ENCODE measurements at regions not wholly inside any gene's neighbourhood (a gene's known extent, or its start where the extent isn't known, plus 50 kb on each side); places are given as distances from the start of the nearest gene placed in this dataset.

GRCh38 chr3:102230057-102230456 is 204.8 kb upstream of the ZPLD1 start:
- no peak overlapping the region for H3K27ac ChIP-seq (ENCODE audit: low read depth, low read length)
- TF ChIP-seq, protein P1, sequence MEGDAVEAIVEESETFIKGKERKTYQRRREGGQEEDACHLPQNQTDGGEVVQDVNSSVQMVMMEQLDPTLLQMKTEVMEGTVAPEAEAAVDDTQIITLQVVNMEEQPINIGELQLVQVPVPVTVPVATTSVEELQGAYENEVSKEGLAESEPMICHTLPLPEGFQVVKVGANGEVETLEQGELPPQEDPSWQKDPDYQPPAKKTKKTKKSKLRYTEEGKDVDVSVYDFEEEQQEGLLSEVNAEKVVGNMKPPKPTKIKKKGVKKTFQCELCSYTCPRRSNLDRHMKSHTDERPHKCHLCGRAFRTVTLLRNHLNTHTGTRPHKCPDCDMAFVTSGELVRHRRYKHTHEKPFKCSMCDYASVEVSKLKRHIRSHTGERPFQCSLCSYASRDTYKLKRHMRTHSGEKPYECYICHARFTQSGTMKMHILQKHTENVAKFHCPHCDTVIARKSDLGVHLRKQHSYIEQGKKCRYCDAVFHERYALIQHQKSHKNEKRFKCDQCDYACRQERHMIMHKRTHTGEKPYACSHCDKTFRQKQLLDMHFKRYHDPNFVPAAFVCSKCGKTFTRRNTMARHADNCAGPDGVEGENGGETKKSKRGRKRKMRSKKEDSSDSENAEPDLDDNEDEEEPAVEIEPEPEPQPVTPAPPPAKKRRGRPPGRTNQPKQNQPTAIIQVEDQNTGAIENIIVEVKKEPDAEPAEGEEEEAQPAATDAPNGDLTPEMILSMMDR (IDR thresholded peaks at IDR 0.05; ENCODE audit: low read depth, low read length): no peak
- no peaks in the 10 kb centered on the region for H3K27me3 ChIP-seq (ENCODE audit: control insufficient read depth, insufficient read depth, low read length)
- ChIA-PET CTCF (interaction anchor here (0.6 to 15.4 kb wide), 17 partner anchors 10 to 508 kb away, joined by 3 to 821 read pairs (median 6); no protein-coding TSS in a partner anchor), POLR2A (no interaction called here)
- H3K4me3 ChIP-seq (ENCODE audit: low read depth, low read length): no peak overlapping the region
- no peaks in the 10 kb centered on the region for H3K9me3 ChIP-seq (ENCODE audit: control insufficient read depth, insufficient read depth, low read length)
- no peak for DNase-seq (ENCODE audit: low read depth, low spot score)

- POLR2A ChIA-PET: no interaction called here
- no peaks in the 10 kb centered on the region for H3K9me3 ChIP-seq (ENCODE audit: control insufficient read depth, insufficient read depth, low read length)
- no peak overlapping the region for H3K27ac ChIP-seq (ENCODE audit: low read depth, low read length)
- TF ChIP-seq, protein P1 (IDR thresholded peaks at IDR 0.05; ENCODE audit: low read depth, low read length): no peak
- CTCF ChIA-PET: interaction anchor here (0.6 to 5.8 kb wide), 4 partner anchors 8 to 304 kb away, joined by 3 to 186 read pairs (median 34); no protein-coding TSS in a partner anchor
- peaks cover 3% of the 10 kb centered on the region for H3K27me3 ChIP-seq (ENCODE audit: control insufficient read depth, insufficient read depth, low read length)
- no peak overlapping the region for H3K4me3 ChIP-seq (ENCODE audit: low read depth, low read length)
- no peak for DNase-seq (ENCODE audit: low read depth, low spot score)
Measured at GRCh38 chr3:102233881-102234280, 200.9 kb upstream of the ZPLD1 start.

GRCh38 chr3:102235679-102236078 is 199.1 kb upstream of the ZPLD1 start:
- no peak for DNase-seq (ENCODE audit: low read depth, low spot score)
- no peaks in the 10 kb centered on the region for H3K9me3 ChIP-seq (ENCODE audit: control insufficient read depth, insufficient read depth, low read length)
- H3K27me3 ChIP-seq (ENCODE audit: control insufficient read depth, insufficient read depth, low read length): peaks cover 3% of the 10 kb centered on the region
- ChIA-PET CTCF (interaction anchor here (0.6 to 5.8 kb wide), 20 partner anchors 8 to 474 kb away, joined by 3 to 186 read pairs (median 3); no protein-coding TSS in a partner anchor), POLR2A (no interaction called here)
- no peak overlapping the region for H3K4me3 ChIP-seq (ENCODE audit: low read depth, low read length)
- TF ChIP-seq, protein P1 (IDR thresholded peaks at IDR 0.05; ENCODE audit: low read depth, low read length): peak; percentile 69
- no peak overlapping the region for H3K27ac ChIP-seq (ENCODE audit: low read depth, low read length)

DNA sequence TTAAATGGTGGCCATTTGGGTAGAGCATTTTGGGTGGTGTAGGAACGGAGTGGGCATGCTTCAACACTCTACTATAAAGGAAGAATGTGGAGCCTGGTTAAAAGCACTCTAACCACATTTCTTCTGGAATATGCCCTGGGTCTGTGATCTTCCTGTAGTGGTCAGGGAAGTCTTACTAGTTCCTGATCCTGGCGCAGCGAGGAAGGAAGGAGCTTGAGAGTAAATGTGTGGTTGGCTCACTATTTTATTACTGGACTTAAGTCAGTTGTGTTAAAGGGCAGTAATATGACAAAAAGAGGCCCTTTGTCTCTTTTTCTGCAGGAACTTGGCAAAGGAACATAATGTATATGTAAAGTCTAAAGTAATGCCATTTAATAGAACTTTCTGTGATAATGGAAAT is 197.6 kb upstream of the ZPLD1 start:
- CTCF ChIA-PET: interaction anchor here (0.6 to 5.8 kb wide), 7 partner anchors 8 to 436 kb away, joined by 3 to 186 read pairs (median 5); no protein-coding TSS in a partner anchor
- H3K4me3 ChIP-seq (ENCODE audit: low read depth, low read length): no peak overlapping the region
- POLR2A ChIA-PET: no interaction called here
- TF ChIP-seq, protein P1 (IDR thresholded peaks at IDR 0.05; ENCODE audit: low read depth, low read length): no peak
- DNase-seq (ENCODE audit: low read depth, low spot score): no peak
- no peak overlapping the region for H3K27ac ChIP-seq (ENCODE audit: low read depth, low read length)
- H3K9me3 ChIP-seq (ENCODE audit: control insufficient read depth, insufficient read depth, low read length): no peaks in the 10 kb centered on the region
- H3K27me3 ChIP-seq (ENCODE audit: control insufficient read depth, insufficient read depth, low read length): peaks cover 3% of the 10 kb centered on the region

DNA sequence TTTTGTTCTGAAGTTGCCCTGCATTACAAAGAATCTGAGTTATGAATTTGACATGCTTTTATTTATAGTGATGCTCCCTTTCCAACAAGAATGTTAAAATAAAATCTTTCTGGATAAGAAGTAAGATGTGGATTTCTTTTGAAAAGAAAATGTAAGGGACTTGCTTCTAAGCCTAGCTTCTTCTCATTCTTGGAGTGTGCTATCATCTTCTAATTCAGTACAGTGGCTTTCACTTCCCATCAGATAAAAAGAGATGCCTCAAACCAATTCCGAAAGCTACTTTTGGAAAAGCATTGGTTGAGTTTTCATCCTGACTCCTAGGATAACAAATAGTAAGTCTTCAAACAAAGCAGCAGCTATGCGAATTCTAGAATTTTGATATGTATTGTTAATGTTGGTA is 197.0 kb upstream of the ZPLD1 start:
- ChIA-PET CTCF (interaction anchor here (0.8 to 5.8 kb wide), 7 partner anchors 9 to 435 kb away, joined by 3 to 186 read pairs (median 4); no protein-coding TSS in a partner anchor), POLR2A (no interaction called here)
- DNase-seq (ENCODE audit: low read depth, low spot score): no peak
- TF ChIP-seq, protein P1 (IDR thresholded peaks at IDR 0.05; ENCODE audit: low read depth, low read length): no peak
- H3K4me3 ChIP-seq (ENCODE audit: low read depth, low read length): no peak overlapping the region
- peaks cover 6% of the 10 kb centered on the region for H3K27me3 ChIP-seq (ENCODE audit: control insufficient read depth, insufficient read depth, low read length)
- no peak overlapping the region for H3K27ac ChIP-seq (ENCODE audit: low read depth, low read length)
- H3K9me3 ChIP-seq (ENCODE audit: control insufficient read depth, insufficient read depth, low read length): no peaks in the 10 kb centered on the region

Measured in AG04450 (cell line).